NCI-H1105 treated with DMSO at 0.1 percent for 48 hours (cell line): ENCODE measurements at regions not wholly inside any gene's neighbourhood (a gene's known extent, or its start where the extent isn't known, plus 50 kb on each side); places are given as distances from the start of the nearest gene placed in this dataset.

ENCODE experiments used
- DNase-seq: peaks from one replicate; lab custom pipeline; 2025; lab: John Stamatoyannopoulos, UW

DNA sequence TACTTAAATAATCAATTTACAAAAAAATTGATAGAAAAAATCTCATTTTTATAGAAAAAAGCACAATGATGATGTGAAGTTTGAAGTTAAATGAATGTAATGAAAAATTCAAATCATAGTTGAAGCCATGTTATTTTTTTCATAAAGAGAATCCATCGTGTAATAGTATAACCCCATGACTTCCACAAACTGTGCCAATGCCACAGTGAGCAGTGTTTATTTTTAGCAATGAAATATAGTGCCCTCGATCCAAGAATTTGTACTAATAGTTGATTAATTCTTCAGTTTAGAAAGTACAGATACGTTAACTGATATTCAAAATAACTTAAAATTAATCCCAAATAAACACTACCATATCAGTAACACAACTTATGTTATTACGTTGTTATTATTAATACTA, 225.9 kb downstream of the PTPRC start:
- DNase-seq, result no peak

DNA sequence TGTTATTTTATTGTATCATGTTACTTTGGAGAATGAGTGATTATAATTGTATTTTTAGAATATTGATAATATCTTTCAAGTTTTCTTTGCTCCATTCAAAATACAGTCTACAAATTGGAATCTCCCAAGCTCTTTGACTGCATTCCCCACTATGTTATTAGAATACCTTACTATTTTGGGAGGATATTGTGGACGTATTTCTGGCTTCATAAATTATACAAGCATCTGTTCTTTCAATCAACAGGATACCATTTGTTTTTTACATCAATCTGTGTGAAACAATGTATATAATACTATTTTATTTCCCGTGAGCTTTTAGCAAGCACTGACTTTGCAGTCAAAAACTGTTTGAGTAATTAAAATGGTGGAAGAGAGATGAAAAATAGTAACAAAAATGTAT, 226.5 kb downstream of the PTPRC start:
- DNase-seq, result no peak

DNA sequence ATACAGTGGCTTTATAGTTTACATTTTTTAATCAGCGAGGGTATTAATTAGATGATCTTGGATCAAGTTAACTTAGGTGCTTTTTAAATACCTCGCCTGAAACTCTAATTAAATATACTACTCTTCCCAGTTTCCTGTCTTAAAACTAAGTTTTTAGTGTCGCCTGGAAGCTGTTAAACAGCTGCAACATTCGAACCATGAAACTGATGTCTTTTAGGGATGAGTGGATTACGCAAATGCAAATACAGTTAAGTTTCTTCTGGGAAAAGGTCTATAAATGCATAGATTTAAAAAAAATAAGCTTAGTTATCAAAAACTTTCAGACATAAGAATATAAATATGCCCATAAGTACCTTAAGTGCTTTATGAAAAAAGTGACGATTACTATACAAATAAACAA, 228.3 kb downstream of the PTPRC start:
- DNase-seq, result no peak

DNA sequence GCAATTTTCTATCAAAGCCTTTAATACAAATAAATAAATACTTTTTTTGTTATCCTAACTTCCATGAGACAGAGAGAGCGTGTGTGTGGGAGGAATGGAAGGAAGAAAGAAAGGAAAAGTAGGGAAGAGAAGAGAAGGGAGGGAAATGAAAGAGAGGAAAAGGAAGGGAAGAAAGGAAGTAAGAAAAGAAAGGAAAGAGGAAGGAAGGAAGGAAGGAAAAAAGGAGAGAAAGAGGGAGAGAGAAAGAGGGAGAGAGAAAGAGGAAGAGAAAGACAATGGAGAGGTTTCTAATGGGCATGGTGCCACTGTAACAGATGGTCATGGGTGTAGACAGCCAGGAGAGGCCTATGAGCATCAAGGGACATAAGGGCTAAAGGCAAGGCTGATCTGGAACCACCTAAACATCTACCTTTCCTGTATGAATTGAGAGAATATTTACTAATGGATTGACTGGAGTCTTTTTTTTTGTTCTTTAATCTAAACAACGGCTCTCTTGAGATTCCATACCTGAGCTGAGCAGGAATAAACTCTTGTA, 234.9 kb downstream of the PTPRC start:
- no peak for DNase-seq

DNA sequence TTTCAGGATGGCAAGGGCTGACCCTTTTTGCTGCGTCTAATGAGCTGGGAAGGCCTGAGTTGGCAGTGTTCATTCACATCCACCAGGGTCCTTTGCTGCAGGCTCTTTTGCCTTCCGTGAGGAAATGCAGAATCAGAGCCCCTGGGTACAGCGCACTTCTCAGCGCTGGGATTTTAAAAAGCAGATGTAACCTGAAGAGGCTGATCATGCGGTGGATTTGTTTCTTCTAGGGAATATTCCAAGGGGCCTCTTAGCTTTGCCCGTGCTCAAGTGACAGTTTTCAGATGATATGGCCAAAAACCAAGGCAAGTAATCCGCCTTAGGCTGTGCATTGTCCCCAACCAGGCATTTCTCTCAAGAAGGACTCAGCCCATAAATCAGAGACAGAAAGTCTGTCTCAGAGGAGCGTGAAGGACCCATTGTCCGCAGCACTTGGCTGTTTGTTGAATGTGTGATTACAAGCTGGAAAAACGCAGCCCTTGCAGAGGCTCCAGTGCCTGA, 237.6 kb downstream of the PTPRC start:
- peak; percentile 88 for DNase-seq

DNA sequence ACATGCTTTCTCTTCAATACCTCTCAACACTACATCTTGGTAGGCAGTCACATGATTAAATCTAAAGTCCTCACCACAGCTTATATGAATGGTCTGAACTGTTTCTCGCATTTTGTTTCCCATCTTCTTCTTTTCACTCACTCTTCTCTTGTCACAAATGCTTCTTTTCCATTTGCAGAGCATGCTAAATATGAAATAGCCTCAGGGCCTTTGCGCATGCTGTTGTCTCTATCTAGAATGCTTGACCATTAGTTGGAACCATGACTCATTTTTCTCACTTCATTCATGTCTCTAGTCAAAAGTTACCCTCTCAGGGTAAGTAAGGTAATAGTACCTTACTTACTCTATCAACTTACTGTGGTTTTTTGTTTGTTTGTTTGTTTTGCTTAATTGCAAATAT, 239.7 kb downstream of the PTPRC start:
- DNase-seq, result no peak

DNA sequence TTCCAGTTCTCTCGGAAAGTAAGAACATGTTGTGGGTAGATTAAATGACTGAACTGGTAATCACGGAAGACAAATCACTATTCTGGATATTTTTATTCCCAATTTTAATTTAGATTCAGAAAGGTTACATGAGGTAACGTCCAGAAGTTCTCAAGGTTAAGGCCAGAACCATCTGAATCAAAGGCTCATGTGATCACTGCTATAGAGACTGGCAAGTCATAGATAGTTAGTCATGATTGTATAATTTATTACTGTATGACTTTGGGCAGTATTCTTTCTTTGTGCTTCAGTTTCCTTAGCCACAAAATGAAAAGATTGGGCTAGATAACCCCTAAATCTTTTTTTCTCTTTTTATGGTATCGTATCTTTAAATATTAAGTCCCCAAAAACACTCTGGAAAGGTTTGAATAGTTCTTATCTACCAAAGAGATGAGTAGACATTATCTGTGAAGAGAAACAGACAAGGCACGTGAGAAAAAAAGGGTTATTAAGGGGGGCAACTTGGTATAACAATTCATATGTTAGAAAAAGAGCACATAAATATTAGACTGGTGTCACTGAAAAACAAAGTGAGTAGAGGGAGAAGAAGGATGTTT, 241.0 kb downstream of the PTPRC start:
- no peak for DNase-seq

DNA sequence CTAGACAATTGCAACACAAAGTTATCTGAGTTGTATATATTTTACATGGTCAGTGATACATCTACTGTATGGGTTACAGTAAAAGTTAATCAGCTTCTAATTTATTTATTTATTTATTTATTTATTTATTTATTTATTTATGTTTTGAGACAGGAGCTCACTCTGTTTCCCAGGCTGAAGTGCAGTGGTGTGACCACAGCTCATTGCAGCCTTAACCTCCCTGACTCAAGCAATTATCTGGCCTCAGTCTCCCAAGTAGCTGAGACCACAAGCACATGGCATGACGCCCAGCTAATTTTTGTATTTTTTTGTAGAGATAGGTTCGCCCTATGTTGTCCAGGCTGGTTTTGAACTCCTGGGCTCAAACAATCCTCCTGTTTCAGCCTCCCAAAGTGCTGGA, 241.6 kb downstream of the PTPRC start:
- no peak for DNase-seq

DNA sequence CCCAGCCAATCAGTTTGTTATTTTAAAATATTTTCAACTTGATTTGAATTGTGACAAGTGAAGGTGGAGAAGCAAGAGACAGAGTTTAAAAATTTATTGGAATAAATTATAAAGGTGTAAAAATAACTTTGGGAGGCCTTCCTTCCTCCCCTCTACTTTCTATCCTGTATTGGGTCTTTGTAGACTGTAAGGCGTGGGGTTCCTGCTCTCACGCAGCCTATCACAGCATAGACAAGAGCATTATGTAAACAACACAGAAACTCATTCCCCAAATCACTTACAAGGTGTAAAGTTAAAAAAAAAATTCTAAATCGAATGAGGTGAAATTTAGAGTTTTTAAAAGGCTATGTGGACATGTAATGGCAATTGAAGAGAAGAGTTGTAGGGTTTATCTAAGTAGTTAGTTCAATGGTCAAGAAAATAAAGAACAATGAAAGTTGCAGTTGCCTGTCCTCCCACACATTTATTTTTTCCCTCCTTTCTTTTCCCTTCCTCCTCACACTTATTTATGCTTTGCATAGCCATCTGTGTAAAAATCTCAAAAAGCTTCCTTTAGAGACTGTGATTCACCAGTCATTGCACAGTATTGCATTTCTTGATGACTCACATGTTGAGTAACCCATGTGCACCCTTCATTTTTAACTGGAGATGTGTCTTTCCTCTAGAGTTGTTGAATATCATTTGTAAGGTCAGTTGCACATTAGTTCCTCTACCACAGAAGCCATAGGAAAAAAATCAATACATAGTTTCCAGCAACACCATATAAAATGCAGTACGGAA, 242.2 kb downstream of the PTPRC start:
- DNase-seq, result no peak

DNA sequence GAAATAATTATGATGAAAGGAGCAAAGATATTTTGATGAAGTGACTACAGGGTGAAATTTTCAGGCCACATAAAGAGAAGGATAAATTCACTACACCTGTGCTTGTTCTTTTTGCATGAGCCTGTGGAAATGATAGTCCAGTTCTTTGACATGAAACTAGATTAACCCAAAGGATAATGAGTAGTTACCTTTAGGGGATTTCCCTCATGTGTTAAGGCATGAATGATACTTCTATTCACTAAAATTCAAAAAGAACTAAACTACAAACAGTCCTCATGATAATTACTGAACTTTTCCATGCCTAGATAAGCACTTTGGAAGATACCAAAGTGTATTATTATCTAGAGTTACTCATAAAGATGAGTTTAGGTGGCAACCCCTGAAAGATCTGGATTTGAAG, 244.3 kb downstream of the PTPRC start:
- no peak for DNase-seq

DNA sequence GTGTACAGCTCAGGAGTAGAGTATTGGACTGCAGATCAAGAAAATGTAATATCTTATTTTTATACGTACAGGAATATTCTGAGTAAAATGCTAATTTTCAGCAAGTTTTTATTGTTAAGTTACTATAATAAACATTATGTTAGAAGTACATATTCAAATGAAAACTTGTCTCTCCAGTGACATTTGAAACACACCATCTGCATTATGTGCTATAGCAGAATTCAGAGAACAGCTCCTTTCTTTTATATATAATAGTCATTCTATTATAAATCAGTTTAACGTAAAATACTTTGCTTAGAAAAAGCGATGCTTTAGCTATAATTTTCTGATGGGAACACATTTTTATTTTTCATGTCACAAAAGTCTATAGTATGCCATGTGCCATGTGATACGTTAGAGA, 249.0 kb downstream of the PTPRC start:
- DNase-seq, result no peak

DNA sequence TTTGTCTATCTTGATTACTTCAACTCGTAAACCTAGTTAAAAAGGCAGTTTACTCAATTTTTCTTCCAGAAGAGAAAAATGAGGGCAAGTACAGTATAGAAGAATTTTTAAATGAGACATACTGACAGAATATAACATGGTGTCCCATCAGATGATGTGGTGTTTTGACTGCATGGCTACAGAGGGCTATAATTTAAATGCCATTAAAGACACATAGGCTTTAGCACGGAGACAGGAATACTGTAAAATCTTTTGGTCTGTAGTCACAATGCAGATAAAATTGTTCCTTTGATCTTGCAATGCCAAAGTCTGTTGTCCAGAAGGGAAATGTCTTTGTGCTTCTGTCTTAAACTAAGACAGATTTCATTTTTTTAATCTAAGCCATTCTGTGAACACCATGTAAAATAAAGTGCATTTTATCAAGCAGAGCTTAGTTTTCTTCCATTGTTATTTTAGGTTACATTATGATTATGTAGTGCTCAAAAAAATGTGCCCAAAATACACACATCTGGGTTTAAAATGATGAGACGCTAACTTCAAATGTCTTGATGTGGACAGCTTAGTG, 249.6 kb downstream of the PTPRC start:
- DNase-seq, result no peak

DNA sequence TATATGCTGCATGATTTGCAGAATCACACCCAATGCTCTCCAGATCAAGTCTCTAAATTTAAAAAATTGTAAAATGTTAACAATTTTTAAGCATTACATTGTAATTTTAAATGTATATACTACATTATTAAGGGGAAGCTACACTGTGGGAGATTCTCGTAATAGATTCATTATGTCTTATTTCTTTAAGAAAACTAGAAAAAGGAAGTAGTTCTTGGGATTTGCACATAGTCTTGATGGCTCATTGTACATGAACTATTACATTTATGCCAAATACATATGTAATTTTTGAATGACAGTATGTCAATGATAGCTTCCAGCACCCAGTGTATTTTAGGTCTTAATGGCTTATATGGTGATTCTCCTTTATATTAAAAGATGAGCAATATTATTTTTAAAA, 250.3 kb downstream of the PTPRC start:
- no peak for DNase-seq

DNA sequence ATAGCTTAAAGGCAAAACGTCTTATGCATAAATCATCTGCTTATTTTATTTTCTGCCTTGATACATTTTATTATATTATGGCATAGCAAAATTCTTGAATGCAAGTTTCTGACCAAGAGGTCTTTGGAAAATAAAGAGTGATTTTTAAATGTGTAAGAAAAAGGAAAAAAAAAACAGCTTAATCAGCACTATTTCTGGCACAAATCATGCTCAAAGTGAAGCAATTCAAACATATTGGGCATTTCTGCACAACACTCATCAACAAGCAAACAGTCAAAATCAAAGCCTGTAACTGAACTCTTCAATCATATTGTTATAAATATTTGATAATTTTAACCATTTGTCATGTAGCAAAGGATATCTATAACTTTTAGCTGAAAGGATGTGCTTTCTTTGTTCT, 250.9 kb downstream of the PTPRC start:
- DNase-seq, result no peak

DNA sequence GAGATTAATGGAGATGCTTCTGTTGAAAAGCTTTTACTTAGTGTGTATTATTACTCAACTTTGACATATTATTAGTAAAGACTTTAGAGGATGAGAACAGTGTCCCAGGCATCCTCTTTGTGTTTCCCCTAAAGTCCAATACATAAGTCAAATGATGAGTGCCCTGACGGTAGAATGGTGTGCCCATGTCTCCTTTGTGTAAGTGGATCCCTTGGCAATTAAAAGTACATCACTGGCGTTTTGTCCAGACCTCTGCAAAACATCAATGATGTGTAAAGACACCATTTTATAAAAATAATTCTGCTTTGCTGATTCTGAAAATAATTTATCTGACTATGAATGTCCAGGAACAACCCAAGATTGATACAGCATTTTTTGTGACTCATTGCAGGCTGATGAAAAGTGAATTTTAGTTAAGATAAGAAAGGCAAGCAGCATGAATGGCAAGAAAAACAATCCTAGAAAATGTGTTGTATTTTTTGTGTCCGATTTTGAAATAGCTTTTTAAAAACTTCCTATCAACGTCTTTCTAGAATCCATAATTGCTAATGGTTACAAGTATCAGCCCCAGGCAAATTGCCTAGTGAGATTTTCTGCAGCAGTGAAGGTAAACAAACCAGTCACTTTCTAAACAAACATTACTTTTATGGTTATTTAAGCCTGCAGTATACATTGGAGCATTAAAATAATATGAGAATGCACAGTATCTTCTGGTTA, 251.5 kb downstream of the PTPRC start:
- peak; percentile 70 for DNase-seq

DNA sequence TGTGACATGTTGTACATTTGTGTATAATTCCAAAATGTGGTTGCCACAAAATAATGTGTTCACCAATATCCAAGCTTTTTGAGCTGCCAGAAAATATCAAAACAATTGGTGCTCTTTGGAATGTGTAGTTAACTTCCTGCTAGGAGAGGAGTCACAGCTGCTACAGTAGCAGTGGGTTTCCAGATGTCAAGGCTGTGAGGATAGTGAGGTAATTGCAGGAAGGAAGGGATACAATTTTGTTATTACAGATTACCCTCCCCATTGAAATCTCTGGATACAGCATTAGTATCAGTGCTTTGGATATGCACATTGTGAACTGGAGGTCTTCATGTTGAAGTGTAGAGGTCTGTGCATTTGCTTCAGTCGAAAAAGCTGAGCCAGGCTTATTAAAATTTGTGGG, 253.2 kb downstream of the PTPRC start:
- peak; percentile 52 for DNase-seq

DNA sequence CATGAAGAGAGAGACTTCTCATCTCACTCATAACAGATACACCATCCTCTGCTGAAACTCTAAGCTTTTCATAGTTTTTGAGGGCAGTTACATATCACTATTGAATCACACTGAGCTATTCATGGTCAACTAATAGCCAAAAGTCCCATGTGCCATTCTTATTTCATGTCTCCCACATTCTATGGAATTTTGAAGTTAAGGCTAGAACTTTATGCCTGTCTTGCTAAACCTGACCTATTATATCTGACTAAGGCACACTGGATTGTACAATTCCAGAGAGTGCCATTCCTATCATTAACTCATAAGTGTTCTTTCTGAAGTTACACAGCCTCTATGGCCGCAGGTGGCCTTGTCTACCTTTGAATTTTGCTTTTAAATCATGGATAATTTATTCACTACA, 254.3 kb downstream of the PTPRC start:
- DNase-seq, result no peak

DNA sequence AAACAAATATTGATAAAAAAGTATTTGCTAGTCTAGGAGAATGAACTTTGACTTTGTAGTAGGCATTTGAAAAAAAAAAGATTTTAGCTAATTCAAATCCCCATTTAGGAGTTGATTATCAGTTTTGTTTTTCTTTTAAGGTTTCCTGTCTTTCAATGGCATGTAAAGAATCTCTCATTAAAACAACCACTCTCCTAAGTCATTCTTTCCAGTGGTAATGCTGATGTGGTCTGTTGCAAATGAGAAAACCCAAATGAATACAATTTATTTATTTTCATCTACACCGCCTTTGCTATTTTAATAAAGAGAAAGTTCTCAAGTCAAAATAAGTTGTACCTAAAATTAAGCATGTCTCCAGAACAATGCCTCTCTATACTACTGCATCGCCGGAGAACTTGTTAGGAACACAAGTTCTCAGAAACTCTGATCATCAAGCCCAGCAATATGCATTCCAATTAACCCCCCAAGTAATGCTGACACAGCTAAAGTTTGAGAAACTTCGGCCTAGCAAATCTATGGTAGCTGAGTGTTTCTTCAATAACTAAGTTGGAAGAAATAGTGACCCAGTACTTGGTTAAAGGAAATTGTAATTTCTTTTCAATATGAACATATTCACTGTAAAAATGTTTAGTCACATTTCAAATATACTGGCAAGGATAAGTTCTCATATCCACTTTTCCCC, 255.1 kb downstream of the PTPRC start:
- DNase-seq, result no peak

DNA sequence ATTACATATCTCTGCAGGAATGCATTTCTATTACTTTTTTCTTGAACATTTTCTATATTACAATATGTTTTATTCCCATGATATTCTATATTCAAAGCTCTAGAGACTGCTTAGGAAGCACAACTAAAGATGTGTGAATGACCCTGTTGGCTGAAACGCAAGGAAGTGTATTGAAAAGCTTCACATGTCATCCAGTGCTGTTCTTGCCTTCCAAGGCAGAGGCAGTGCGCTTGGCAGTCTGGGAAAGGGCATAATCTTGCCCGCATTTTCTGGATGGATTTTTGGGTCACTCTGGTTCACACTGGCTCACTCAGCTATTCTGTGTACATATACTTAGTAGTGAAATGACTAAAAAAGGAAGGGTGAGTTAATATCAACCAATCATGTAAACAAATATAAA, 262.4 kb downstream of the PTPRC start:
- DNase-seq, result no peak

DNA sequence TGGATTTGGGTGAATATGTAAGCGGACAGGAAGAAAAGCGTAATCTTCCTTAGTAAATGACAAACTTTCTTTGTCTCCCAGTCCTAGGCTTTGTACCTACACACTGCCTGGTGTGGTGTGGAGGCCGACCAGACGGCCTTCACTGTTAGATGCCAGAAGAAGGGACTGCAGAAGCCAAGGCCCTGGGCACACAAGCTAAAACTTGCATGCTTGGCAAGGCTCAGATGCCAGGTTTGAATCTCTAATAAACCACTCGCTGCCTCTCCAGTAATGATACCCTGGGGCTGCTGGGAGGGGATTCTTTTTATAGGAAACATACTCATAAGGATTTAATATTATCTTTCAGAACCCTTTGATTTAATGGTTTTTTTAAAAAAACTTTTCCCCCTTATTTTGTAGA, 263.8 kb downstream of the PTPRC start:
- DNase-seq, result peak; percentile 67

DNA sequence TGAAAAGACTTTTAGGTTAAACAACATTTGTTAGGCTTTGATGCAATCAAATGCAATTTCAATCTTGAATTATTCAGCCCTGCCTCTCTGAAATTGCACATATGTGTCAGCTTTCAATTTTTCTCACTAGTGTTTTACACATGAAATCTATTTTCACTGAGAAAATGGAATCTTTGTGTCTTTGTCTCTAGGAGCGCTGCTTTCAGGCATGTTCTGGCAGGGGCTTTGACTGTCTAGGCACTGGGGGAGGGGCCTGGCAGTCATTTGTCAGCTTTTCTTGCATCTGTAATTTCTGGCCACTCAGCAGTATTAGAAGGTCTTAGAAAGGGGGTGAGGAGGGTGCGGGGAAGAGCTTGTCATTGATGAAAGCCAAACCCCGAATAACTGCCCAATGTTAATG, 264.4 kb downstream of the PTPRC start:
- DNase-seq, result peak; percentile 84

DNA sequence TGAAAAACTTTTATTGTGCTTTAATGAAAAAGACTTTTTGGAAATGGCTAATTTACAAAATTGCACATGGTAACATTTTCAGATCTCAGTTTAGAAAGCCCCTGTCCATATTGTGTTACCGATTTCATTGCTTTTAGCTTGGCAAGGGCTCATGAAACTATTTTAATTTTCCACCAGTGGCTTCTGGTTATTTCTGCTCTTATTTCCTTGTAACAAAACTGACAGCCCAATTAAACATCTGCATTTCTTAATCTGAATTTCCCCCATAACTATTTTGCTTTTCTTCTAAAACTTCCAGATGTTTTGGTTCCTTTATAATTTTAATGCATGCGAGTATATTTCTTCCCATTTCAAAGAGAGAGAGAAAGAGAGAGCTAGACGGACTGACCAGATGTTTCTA, 264.8 kb downstream of the PTPRC start:
- no peak for DNase-seq
